ENCODE measurements at regions not wholly inside any gene's neighbourhood (a gene's known extent, or its start where the extent isn't known, plus 50 kb on each side); places are given as distances from the start of the nearest gene placed in this dataset.

DNA sequence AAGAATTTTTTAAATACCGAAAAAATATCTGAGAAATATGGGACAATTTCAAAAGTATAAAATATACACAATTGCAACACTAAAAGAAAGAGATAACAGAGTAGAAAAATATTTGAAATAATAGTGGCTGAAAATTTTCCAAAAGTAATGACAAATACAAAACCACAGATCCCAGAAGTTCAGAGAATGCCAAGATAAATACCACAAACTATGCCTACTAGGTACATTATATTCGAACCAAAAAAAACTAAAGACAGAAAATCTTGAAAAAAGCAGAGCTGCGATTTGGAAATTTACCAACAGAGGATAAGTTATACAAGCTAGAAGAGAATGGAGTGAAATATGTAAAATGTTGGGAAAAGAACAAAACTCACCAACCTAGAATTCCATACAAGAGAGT, 191.3 kb upstream of the ELAC2 start:
- Mint-ChIP-seq H3K36me3 (ENCODE audit: low read depth) (no peaks in the 10 kb centered on the region), H3K4me3 (no peak overlapping the region), H3K27me3 (ENCODE audit: low read depth) (no peaks in the 10 kb centered on the region), H3K27ac (no peak overlapping the region), H3K4me1 (ENCODE audit: low read depth) (no peaks in the 10 kb centered on the region), H3K9me3 (no peaks in the 10 kb centered on the region)

DNA sequence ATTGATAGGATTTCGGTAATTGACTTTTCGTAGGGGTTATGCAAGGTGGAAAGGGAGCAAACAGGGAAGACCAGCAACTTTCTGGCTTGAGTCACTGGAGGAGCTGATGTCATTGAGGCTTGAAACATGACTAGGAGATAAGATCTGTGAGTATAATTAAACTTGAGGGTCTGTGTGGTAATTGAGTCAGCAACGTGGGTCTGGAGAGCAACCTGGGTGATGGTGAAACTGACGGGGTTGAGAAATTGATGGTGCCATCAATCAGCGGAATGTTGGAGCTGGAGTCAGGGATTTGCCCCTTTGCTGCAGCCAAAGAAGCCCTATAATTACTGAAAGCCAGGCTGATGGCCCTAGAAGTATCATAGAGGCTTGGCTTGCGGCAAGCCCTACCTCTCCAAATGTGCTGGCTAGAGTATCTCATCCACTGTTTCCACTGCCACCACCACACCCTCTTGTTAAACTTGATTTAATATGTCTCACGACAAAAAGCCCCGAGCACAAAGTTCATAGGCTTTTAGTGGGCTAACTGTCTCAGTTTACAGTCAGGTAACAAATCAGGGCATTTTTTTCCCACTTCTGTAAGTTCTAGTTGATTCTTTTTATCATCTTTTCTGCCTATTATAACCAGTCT, 186.9 kb upstream of the ELAC2 start:
- Mint-ChIP-seq H3K27me3 (ENCODE audit: low read depth) (no peaks in the 10 kb centered on the region), H3K4me1 (ENCODE audit: low read depth) (no peaks in the 10 kb centered on the region), H3K4me3 (no peak overlapping the region), H3K36me3 (ENCODE audit: low read depth) (no peaks in the 10 kb centered on the region), H3K27ac (no peak overlapping the region), H3K9me3 (no peaks in the 10 kb centered on the region)

DNA sequence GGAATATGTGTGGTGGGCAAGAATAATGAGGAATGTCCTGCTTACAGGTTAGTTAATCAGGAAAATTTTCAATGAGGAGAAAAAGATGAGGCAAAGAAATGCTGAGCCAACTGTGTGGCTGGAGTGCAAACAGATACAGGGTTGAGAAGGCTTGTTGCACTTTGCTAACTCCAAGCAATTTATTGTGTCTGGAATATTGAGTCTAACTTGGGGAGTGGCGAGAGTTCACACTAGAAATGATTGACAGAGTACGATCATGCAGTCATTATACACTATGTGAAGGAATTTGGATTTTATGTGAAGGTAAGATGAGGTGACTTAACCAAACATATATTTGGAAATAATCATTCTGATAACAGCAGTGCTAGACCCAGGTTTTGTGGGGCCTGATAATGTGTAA, 185.0 kb upstream of the ELAC2 start:
- H3K9me3 Mint-ChIP-seq, result no peaks in the 10 kb centered on the region
- H3K4me1 Mint-ChIP-seq (ENCODE audit: low read depth), result no peaks in the 10 kb centered on the region
- no peak overlapping the region for H3K4me3 Mint-ChIP-seq
- no peaks in the 10 kb centered on the region for H3K27me3 Mint-ChIP-seq (ENCODE audit: low read depth)
- H3K27ac Mint-ChIP-seq, result no peak overlapping the region
- H3K36me3 Mint-ChIP-seq (ENCODE audit: low read depth), result no peaks in the 10 kb centered on the region

GRCh38 chr17:13200671-13201070, 182.8 kb upstream of the ELAC2 start:
- no peaks in the 10 kb centered on the region for H3K9me3 Mint-ChIP-seq
- H3K4me1 Mint-ChIP-seq (ENCODE audit: low read depth), result no peaks in the 10 kb centered on the region
- H3K36me3 Mint-ChIP-seq (ENCODE audit: low read depth), result no peaks in the 10 kb centered on the region

GRCh38 chr17:13199425-13199824, 181.6 kb upstream of the ELAC2 start:
- Mint-ChIP-seq H3K27ac (no peak overlapping the region), H3K27me3 (ENCODE audit: low read depth) (no peaks in the 10 kb centered on the region), H3K9me3 (no peaks in the 10 kb centered on the region), H3K4me3 (no peak overlapping the region), H3K36me3 (ENCODE audit: low read depth) (no peaks in the 10 kb centered on the region), H3K4me1 (ENCODE audit: low read depth) (no peaks in the 10 kb centered on the region)

More at GRCh38 chr17:13200671-13201070, 182.8 kb upstream of the ELAC2 start:
- Mint-ChIP-seq H3K27me3 (ENCODE audit: low read depth) (no peaks in the 10 kb centered on the region), H3K4me3 (no peak overlapping the region), H3K27ac (no peak overlapping the region)

GRCh38 chr17:13197586-13197985, 179.8 kb upstream of the ELAC2 start:
- Mint-ChIP-seq H3K4me3 (no peak overlapping the region), H3K4me1 (ENCODE audit: low read depth) (no peaks in the 10 kb centered on the region), H3K27ac (no peak overlapping the region), H3K9me3 (no peaks in the 10 kb centered on the region), H3K27me3 (ENCODE audit: low read depth) (no peaks in the 10 kb centered on the region), H3K36me3 (ENCODE audit: low read depth) (no peaks in the 10 kb centered on the region)

- H3K9me3 Mint-ChIP-seq, result no peaks in the 10 kb centered on the region
- H3K27me3 Mint-ChIP-seq (ENCODE audit: low read depth), result no peaks in the 10 kb centered on the region
- no peaks in the 10 kb centered on the region for H3K4me1 Mint-ChIP-seq (ENCODE audit: low read depth)
- H3K4me3 Mint-ChIP-seq, result no peak overlapping the region
- H3K36me3 Mint-ChIP-seq (ENCODE audit: low read depth), result no peaks in the 10 kb centered on the region
- no peak overlapping the region for H3K27ac Mint-ChIP-seq
These were observed 177.1 kb upstream of the ELAC2 start for GRCh38 chr17:13194887-13195286.

DNA sequence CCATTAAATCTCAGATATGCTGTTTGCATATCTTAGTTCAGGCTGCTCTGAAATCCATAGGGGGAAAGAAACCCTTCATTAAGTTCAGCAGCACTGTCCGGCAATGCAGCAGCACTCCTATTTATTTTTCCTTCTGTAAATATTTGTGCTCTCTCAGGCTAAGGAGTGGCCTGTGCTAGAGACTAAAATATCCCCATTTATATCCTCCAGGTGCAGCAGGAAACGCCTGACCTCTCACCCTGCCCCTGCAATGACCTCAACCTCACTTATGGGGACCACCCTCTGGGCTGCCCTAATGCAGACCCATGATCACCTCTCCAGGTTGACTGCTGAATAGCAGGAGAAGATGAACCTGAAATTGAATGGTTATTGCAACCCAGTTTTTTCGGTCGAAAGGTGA, 165.0 kb upstream of the ELAC2 start:
- Mint-ChIP-seq H3K36me3 (ENCODE audit: low read depth) (no peaks in the 10 kb centered on the region), H3K4me3 (no peak overlapping the region), H3K9me3 (peaks cover 5% of the 10 kb centered on the region), H3K4me1 (ENCODE audit: low read depth) (no peaks in the 10 kb centered on the region), H3K27me3 (ENCODE audit: low read depth) (no peaks in the 10 kb centered on the region), H3K27ac (no peak overlapping the region)

GRCh38 chr17:13182450-13182849, 164.6 kb upstream of the ELAC2 start:
- no peaks in the 10 kb centered on the region for H3K27me3 Mint-ChIP-seq (ENCODE audit: low read depth)
- no peak overlapping the region for H3K27ac Mint-ChIP-seq
- no peaks in the 10 kb centered on the region for H3K4me1 Mint-ChIP-seq (ENCODE audit: low read depth)
- peaks cover 5% of the 10 kb centered on the region for H3K9me3 Mint-ChIP-seq
- no peak overlapping the region for H3K4me3 Mint-ChIP-seq
- no peaks in the 10 kb centered on the region for H3K36me3 Mint-ChIP-seq (ENCODE audit: low read depth)

GRCh38 chr17:13181683-13182082, 163.9 kb upstream of the ELAC2 start:
- H3K27ac Mint-ChIP-seq, result no peak overlapping the region
- no peak overlapping the region for H3K4me3 Mint-ChIP-seq

GRCh38 chr17:13176436-13176835, 158.6 kb upstream of the ELAC2 start:
- peaks cover 21% of the 10 kb centered on the region for H3K9me3 Mint-ChIP-seq
- H3K4me1 Mint-ChIP-seq (ENCODE audit: low read depth), result no peaks in the 10 kb centered on the region

More at GRCh38 chr17:13181683-13182082, 163.9 kb upstream of the ELAC2 start:
- Mint-ChIP-seq H3K9me3 (peaks cover 7% of the 10 kb centered on the region), H3K36me3 (ENCODE audit: low read depth) (no peaks in the 10 kb centered on the region), H3K4me1 (ENCODE audit: low read depth) (no peaks in the 10 kb centered on the region), H3K27me3 (ENCODE audit: low read depth) (no peaks in the 10 kb centered on the region)

DNA sequence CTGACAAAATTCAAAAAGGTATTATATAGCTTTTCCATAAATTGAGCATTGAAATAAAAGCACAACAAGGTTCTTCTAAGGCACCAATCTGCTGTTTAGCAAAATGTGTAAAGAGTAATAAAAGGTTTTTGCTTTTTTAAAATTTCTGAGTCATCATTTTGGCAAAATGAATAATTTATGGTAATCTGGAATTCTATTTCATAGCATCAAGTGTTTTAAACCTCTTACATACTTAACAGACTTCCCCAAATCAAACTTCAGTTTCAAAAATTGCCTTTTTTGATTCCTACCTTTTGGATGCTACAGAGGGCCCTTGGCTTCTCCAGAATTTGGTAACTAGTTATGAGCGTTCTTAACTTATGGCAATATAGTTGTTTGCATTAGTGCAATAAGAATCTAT, 154.0 kb upstream of the ELAC2 start:
- H3K27ac Mint-ChIP-seq, result no peak overlapping the region
- no peaks in the 10 kb centered on the region for H3K27me3 Mint-ChIP-seq (ENCODE audit: low read depth)
- no peaks in the 10 kb centered on the region for H3K4me1 Mint-ChIP-seq (ENCODE audit: low read depth)
- peaks cover 23% of the 10 kb centered on the region for H3K9me3 Mint-ChIP-seq
- H3K4me3 Mint-ChIP-seq, result no peak overlapping the region
- no peaks in the 10 kb centered on the region for H3K36me3 Mint-ChIP-seq (ENCODE audit: low read depth)

More at GRCh38 chr17:13176436-13176835, 158.6 kb upstream of the ELAC2 start:
- Mint-ChIP-seq H3K27me3 (ENCODE audit: low read depth) (no peaks in the 10 kb centered on the region), H3K27ac (no peak overlapping the region), H3K4me3 (no peak overlapping the region), H3K36me3 (ENCODE audit: low read depth) (no peaks in the 10 kb centered on the region)

GRCh38 chr17:13162361-13162760, 144.5 kb upstream of the ELAC2 start:
- Mint-ChIP-seq H3K4me1 (ENCODE audit: low read depth) (no peaks in the 10 kb centered on the region), H3K27me3 (ENCODE audit: low read depth) (no peaks in the 10 kb centered on the region), H3K36me3 (ENCODE audit: low read depth) (no peaks in the 10 kb centered on the region), H3K27ac (no peak overlapping the region), H3K4me3 (no peak overlapping the region), H3K9me3 (no peaks in the 10 kb centered on the region)

DNA sequence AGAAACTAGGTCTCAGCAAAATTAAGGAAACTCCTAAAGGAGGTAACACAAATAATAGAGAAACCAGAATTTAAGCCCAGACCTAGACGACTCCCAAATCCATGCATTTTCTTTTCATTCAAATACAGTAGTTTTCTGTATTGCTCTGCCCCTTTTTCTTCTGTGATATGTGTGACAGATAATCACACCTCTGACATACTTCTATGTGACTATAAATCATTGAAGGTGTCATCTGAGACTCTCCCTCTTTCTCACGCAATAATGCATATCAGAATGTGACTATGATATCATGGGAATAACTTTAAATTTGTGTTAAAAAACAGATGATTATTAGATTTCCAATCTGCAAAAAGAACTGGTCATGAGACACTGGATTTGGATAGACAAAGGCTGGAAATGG, 143.0 kb upstream of the ELAC2 start:
- no peak overlapping the region for H3K27ac Mint-ChIP-seq
- no peak overlapping the region for H3K4me3 Mint-ChIP-seq
- H3K27me3 Mint-ChIP-seq (ENCODE audit: low read depth), result no peaks in the 10 kb centered on the region
- no peaks in the 10 kb centered on the region for H3K9me3 Mint-ChIP-seq
- no peaks in the 10 kb centered on the region for H3K4me1 Mint-ChIP-seq (ENCODE audit: low read depth)
- no peaks in the 10 kb centered on the region for H3K36me3 Mint-ChIP-seq (ENCODE audit: low read depth)

GRCh38 chr17:13160296-13160695, 142.5 kb upstream of the ELAC2 start:
- H3K27me3 Mint-ChIP-seq (ENCODE audit: low read depth), result no peaks in the 10 kb centered on the region
- H3K36me3 Mint-ChIP-seq (ENCODE audit: low read depth), result no peaks in the 10 kb centered on the region
- H3K9me3 Mint-ChIP-seq, result no peaks in the 10 kb centered on the region
- H3K4me3 Mint-ChIP-seq, result no peak overlapping the region
- H3K4me1 Mint-ChIP-seq (ENCODE audit: low read depth), result no peaks in the 10 kb centered on the region
- no peak overlapping the region for H3K27ac Mint-ChIP-seq
